H1 (cell line): ENCODE measurements at regions not wholly inside any gene's neighbourhood (a gene's known extent, or its start where the extent isn't known, plus 50 kb on each side); places are given as distances from the start of the nearest gene placed in this dataset.

Source experiments
- CTCF ChIA-PET: fragments of 300-600 bp; sonication (Branson Sonifier 250); formaldehyde crosslinking; loops from one replicate; lab custom pipeline; 2021; ENCODE audit not compliant: partially characterized antibody; lab: Charles Lee
- POLR2A ChIA-PET: fragments of 300-600 bp; sonication (Branson Sonifier 250); formaldehyde crosslinking; loops from one replicate; lab custom pipeline; 2021; ENCODE audit warnings: inconsistent platforms; ENCODE audit not compliant: partially characterized antibody; lab: Charles Lee
- DNase-seq, 2 experiments: peaks; one replicate each; pipeline versions ENCODE4 v3.0.0 to v3.0.0-alpha.2; 2010 to 2022; ENCODE audit warnings: low spot score in 2 of 2, low read depth in 1 of 2, mixed read lengths in 1 of 2
- FAIRE-seq: peaks from 2 replicates; lab custom pipeline; 2011; peaks lifted over from hg19 to GRCh38; lab: Jason Lieb, UNC
- H2AFZ ChIP-seq: 2 replicates; pipeline ENCODE4 v1.8.1; 2012; ENCODE audit warnings: low read length, inconsistent platforms
- H2AK5ac ChIP-seq: 2 replicates; pipeline ENCODE4 v1.6.1; 2013; ENCODE audit warnings: low read depth, low read length
- H2BK120ac ChIP-seq: replicated peaks from 2 replicates; pipeline ENCODE3; 2013; ENCODE audit warnings: low read depth, low read length, inconsistent platforms
- H2BK12ac ChIP-seq: 2 replicates; pipeline ENCODE4 v1.6.1; 2013; ENCODE audit warnings: low read depth, low read length
- H2BK15ac ChIP-seq: 2 replicates; pipeline ENCODE4 v1.6.1; 2013; ENCODE audit warnings: low read length
- H2BK20ac ChIP-seq: 2 replicates; pipeline ENCODE4 v1.6.1; 2013; ENCODE audit warnings: low read length
- H2BK5ac ChIP-seq: 2 replicates; pipeline ENCODE4 v1.6.1; 2013; ENCODE audit warnings: low read depth, low read length
- H3K14ac ChIP-seq: 2 replicates; pipeline ENCODE4 v1.6.1; 2013; ENCODE audit warnings: inconsistent platforms; ENCODE audit not compliant: insufficient read length
- H3K18ac ChIP-seq: 2 replicates; pipeline ENCODE4 v1.6.1; 2013; ENCODE audit warnings: low read length; ENCODE audit errors: extremely low read depth
- H3K23ac ChIP-seq: 2 replicates; pipeline ENCODE4 v1.6.1; 2013; ENCODE audit warnings: inconsistent platforms; ENCODE audit not compliant: insufficient read length
- H3K23me2 ChIP-seq: 2 replicates; pipeline ENCODE4 v1.6.1; 2013; ENCODE audit warnings: low read depth, low read length
- H3K27ac ChIP-seq: 2 replicates; pipeline ENCODE4 v1.6.1; 2011; ENCODE audit warnings: low read depth, low read length, inconsistent platforms
- H3K27me3 ChIP-seq, 4 experiments: replicated peaks in 1 of 4; 1 replicate in 1 of 4; 2 replicates in 3 of 4; pipeline versions ENCODE4 v1.6.1 to v1.8.1; 2011 to 2013; ENCODE audit warnings: low read length in 3 of 4, mild to moderate bottlenecking in 3 of 4, inconsistent platforms in 2 of 4, mixed read lengths in 2 of 4, moderate library complexity in 1 of 4; ENCODE audit not compliant: control insufficient read depth in 3 of 4, insufficient read depth in 3 of 4; ENCODE audit errors: extremely low read depth in 1 of 4
- H3K36me3 ChIP-seq, 4 experiments: 2 replicates each; pipeline versions ENCODE4 v1.6.1 to v1.8.1; 2011 to 2013; ENCODE audit warnings: mild to moderate bottlenecking in 4 of 4, low read length in 3 of 4, moderate library complexity in 2 of 4, control low read depth in 1 of 4, inconsistent platforms in 1 of 4; ENCODE audit not compliant: insufficient read depth in 4 of 4, control insufficient read depth in 2 of 4
- H3K4ac ChIP-seq: replicated peaks from 2 replicates; pipeline ENCODE3; 2013; ENCODE audit warnings: low read length, low read depth, mixed read lengths, inconsistent platforms; ENCODE audit not compliant: insufficient read length
- H3K4me1 ChIP-seq, 4 experiments: replicated peaks in 1 of 4; 1 replicate in 1 of 4; 2 replicates in 3 of 4; pipeline versions ENCODE4 v1.6.1 to v1.8.1; 2011 to 2013; ENCODE audit warnings: low read length in 3 of 4, inconsistent platforms in 2 of 4, mixed read lengths in 1 of 4; ENCODE audit not compliant: insufficient read depth in 4 of 4, control insufficient read depth in 3 of 4
- H3K4me2 ChIP-seq, 2 experiments: 2 replicates each; pipeline versions ENCODE4 v1.6.1 to v1.8.1; 2011 to 2013; ENCODE audit warnings: low read depth in 2 of 2, low read length in 2 of 2, control low read depth in 1 of 2, inconsistent platforms in 1 of 2, mild to moderate bottlenecking in 1 of 2; ENCODE audit not compliant: insufficient read depth in 1 of 2
- H3K4me3 ChIP-seq, 4 experiments: fragments of 200-600, 300-600 bp in 1 of 4; sonication (generic), shearing (Covaris generic), sonication (Bioruptor Twin) in 1 of 4; 2 replicates each; pipeline versions ENCODE4 v1.5.1 to v1.8.1; 2011 to 2016; ENCODE audit warnings: low read length in 4 of 4, low read depth in 3 of 4, control low read depth in 2 of 4, inconsistent platforms in 2 of 4, mild to moderate bottlenecking in 2 of 4, mixed read lengths in 1 of 4, moderate library complexity in 1 of 4; ENCODE audit not compliant: insufficient read depth in 2 of 4; ENCODE audit errors: extremely low read depth in 1 of 4
- H3K56ac ChIP-seq: replicated peaks from 2 replicates; pipeline ENCODE3; 2013; ENCODE audit warnings: low read depth, mild to moderate bottlenecking, mixed read lengths, low read length, inconsistent platforms; ENCODE audit not compliant: insufficient read length
- H3K79me1 ChIP-seq: 2 replicates; pipeline ENCODE4 v1.6.1; 2013; ENCODE audit warnings: low read depth, low read length, control low read depth
- H3K79me2 ChIP-seq, 2 experiments: 2 replicates each; pipeline versions ENCODE4 v1.6.1 to v1.8.1; 2012 to 2013; ENCODE audit warnings: low read length in 2 of 2, mild to moderate bottlenecking in 2 of 2, inconsistent platforms in 1 of 2; ENCODE audit not compliant: insufficient read depth in 2 of 2, control insufficient read depth in 1 of 2
- H3K9ac ChIP-seq, 4 experiments: replicated peaks in 1 of 4; 1 replicate in 1 of 4; 2 replicates in 3 of 4; pipeline versions ENCODE4 v1.6.1 to v1.8.1; 2011 to 2013; ENCODE audit warnings: low read depth in 3 of 4, low read length in 3 of 4, control low read depth in 2 of 4, mild to moderate bottlenecking in 2 of 4, moderate library complexity in 2 of 4, inconsistent platforms in 1 of 4; ENCODE audit errors: extremely low read depth in 1 of 4
- H3K9me3 ChIP-seq, 2 experiments: 2 replicates each; pipeline versions ENCODE4 v1.6.1 to v1.8.1; 2012 to 2013; ENCODE audit warnings: mild to moderate bottlenecking in 2 of 2, moderate library complexity in 2 of 2, control low read depth in 1 of 2, inconsistent platforms in 1 of 2, low read depth in 1 of 2, low read length in 1 of 2, mixed read lengths in 1 of 2; ENCODE audit not compliant: insufficient read depth in 2 of 2
- H4K20me1 ChIP-seq, 2 experiments: replicated peaks in 1 of 2; 2 replicates each; pipeline versions ENCODE3 to v1.8.1; 2011 to 2013; ENCODE audit warnings: inconsistent platforms in 2 of 2, low read length in 2 of 2, mild to moderate bottlenecking in 1 of 2; ENCODE audit not compliant: insufficient read depth in 2 of 2, control insufficient read depth in 1 of 2
- H4K5ac ChIP-seq: 2 replicates; pipeline ENCODE4 v1.6.1; 2013; ENCODE audit warnings: low read length, low read depth, mixed read lengths, inconsistent platforms; ENCODE audit not compliant: insufficient read length
- H4K8ac ChIP-seq: 2 replicates; pipeline ENCODE4 v1.8.0; 2013; ENCODE audit warnings: mild to moderate bottlenecking, moderate library complexity, low read length, inconsistent platforms; ENCODE audit not compliant: insufficient read depth; ENCODE audit errors: extremely low read depth
- H4K91ac ChIP-seq: replicated peaks from 2 replicates; pipeline ENCODE3; 2013; ENCODE audit warnings: low read length, mixed read lengths, inconsistent platforms; ENCODE audit not compliant: insufficient read length
- CEBPB ChIP-seq: IDR thresholded peaks from 2 replicates; pipeline ENCODE4 v1.6.1; 2012; ENCODE audit warnings: low read depth, low read length
- JUN ChIP-seq: IDR thresholded peaks from 2 replicates; pipeline ENCODE4 v1.6.1; 2011; ENCODE audit warnings: low read depth, mild to moderate bottlenecking, improper control_type of control experiment, low read length
- NRF1 ChIP-seq: IDR thresholded peaks from 2 replicates; pipeline ENCODE4 v1.6.1; 2011; ENCODE audit warnings: mild to moderate bottlenecking, low read depth, low read length, improper control_type of control experiment
- POLR2A ChIP-seq, 2 experiments: IDR thresholded peaks; 1 replicate in 1 of 2; 2 replicates in 1 of 2; pipeline ENCODE4 v1.6.1; 2011; ENCODE audit warnings: low read depth in 2 of 2, low read length in 2 of 2, mild to moderate bottlenecking in 2 of 2; ENCODE audit errors: control extremely low read depth in 1 of 2
- SRF ChIP-seq: IDR thresholded peaks from 2 replicates; pipeline ENCODE4 v1.6.1; 2011; ENCODE audit warnings: mild to moderate bottlenecking, low read depth, low read length, moderate library complexity
- USF2 ChIP-seq: IDR thresholded peaks from 2 replicates; pipeline ENCODE4 v1.6.1; 2011; ENCODE audit warnings: low read length, improper control_type of control experiment
- WGBS, 2 experiments: shearing (Covaris generic) in 1 of 2; methylation state at CpG; one replicate each; pipeline versions ENCODE4 v1.1.6 to v1.1.7; 2013 to 2015; ENCODE audit warnings: low lambda C conversion rate in 2 of 2, mixed read lengths in 2 of 2, inconsistent platforms in 1 of 2, low coverage in 1 of 2, missing lambda C conversion rate in 1 of 2; ENCODE audit not compliant: insufficient replicate concordance in 2 of 2, insufficient coverage in 1 of 2, insufficient read length in 1 of 2; ENCODE audit errors: extremely low coverage in 1 of 2, missing lambda C conversion rate in 1 of 2; 5-methylcytosine and 5-hydroxymethylcytosine counted together

- Histone ChIP-seq H3K36me3 (no peaks in the 10 kb centered on the region), H4K5ac (no peak overlapping the region), H3K4me1 (no peaks in the 10 kb centered on the region), H3K4me3 (no peak overlapping the region), H3K23ac (no peak overlapping the region), H3K18ac (no peak overlapping the region), H2BK20ac (no peak overlapping the region), H3K4me2 (no peak overlapping the region), H2AFZ (no peak overlapping the region), H3K27ac (no peak overlapping the region), H4K8ac (no peak overlapping the region), H2AK5ac (no peak overlapping the region), H3K9me3 (no peaks in the 10 kb centered on the region), H2BK120ac (no peak overlapping the region), H2BK15ac (no peak overlapping the region), H3K79me1 (no peaks in the 10 kb centered on the region), H2BK5ac (no peak overlapping the region), H3K9ac (no peak overlapping the region), H4K20me1 (no peaks in the 10 kb centered on the region), H3K14ac (no peak overlapping the region), H4K91ac (no peak overlapping the region), H3K4ac (no peak overlapping the region), H3K23me2 (no peaks in the 10 kb centered on the region), H3K79me2 (no peaks in the 10 kb centered on the region), H2BK12ac (no peak overlapping the region), H3K56ac (no peak overlapping the region), H3K27me3 (no peaks in the 10 kb centered on the region)
- no peak for FAIRE-seq
- 81% methylated on average over 3 of the region's 3 CpGs; no CpG with 5 or more reads in 1 of the 2 experiments for WGBS, 2 experiments
- ChIA-PET POLR2A (no interaction called here), CTCF (interaction anchor here (1.3 kb wide), 2 partner anchors 37 to 713 kb away, joined by 3 read pairs; no protein-coding TSS in a partner anchor)
- TF ChIP-seq USF2, result no peak
- TF ChIP-seq SRF, result no peak
- no peak for TF ChIP-seq POLR2A (IDR thresholded peaks at IDR 0.05; ENCODE audit: control extremely low read depth in 1 of 2, low read depth in 2 of 2, low read length in 2 of 2)
- TF ChIP-seq CEBPB, result no peak
- no peak for TF ChIP-seq NRF1
- no peak for TF ChIP-seq JUN
- no peak for DNase-seq
Observed at GRCh38 chr3:159171333-159171732, 369.5 kb downstream of the MFSD1 start.
